ENCODE measurements at regions not wholly inside any gene's neighbourhood (a gene's known extent, or its start where the extent isn't known, plus 50 kb on each side); places are given as distances from the start of the nearest gene placed in this dataset.

GRCh38 chr22:49192857-49193250 lies 634.8 kb downstream of the BRD1 start:
- DNase-seq (ENCODE audit: low spot score), result no peak

GRCh38 chr22:49192180-49192856 lies 635.4 kb downstream of the BRD1 start:
- DNase-seq (ENCODE audit: low spot score), result no peak

GRCh38 chr22:49191506-49191980 lies 636.1 kb downstream of the BRD1 start:
- DNase-seq (ENCODE audit: low spot score), result no peak

GRCh38 chr22:49190816-49191505 lies 636.7 kb downstream of the BRD1 start:
- DNase-seq (ENCODE audit: low spot score), result no peak

GRCh38 chr22:49189871-49190270 lies 637.8 kb downstream of the BRD1 start:
- no peak for DNase-seq (ENCODE audit: low spot score)

- DNase-seq (ENCODE audit: low spot score), result no peak
Observed at GRCh38 chr22:49188591-49188990, 639.1 kb downstream of the BRD1 start.

- DNase-seq (ENCODE audit: low spot score), result no peak
Observed at GRCh38 chr22:49188091-49188490, 639.6 kb downstream of the BRD1 start.

GRCh38 chr22:49186762-49187161 lies 640.9 kb downstream of the BRD1 start:
- DNase-seq (ENCODE audit: low spot score), result no peak

- no peak for DNase-seq (ENCODE audit: low spot score)
Observed at GRCh38 chr22:49186293-49186692, 641.4 kb downstream of the BRD1 start.

GRCh38 chr22:49185312-49185969 lies 642.2 kb downstream of the BRD1 start:
- DNase-seq (ENCODE audit: low spot score), result no peak

GRCh38 chr22:49184736-49185135 lies 642.9 kb downstream of the BRD1 start:
- DNase-seq (ENCODE audit: low spot score), result no peak

GRCh38 chr22:49183826-49184216 lies 643.9 kb downstream of the BRD1 start:
- DNase-seq (ENCODE audit: low spot score), result no peak

- no peak for DNase-seq (ENCODE audit: low spot score)
Observed at GRCh38 chr22:49183208-49183825, 644.4 kb downstream of the BRD1 start.

- no peak for DNase-seq (ENCODE audit: low spot score)
Observed at GRCh38 chr22:49182416-49182815, 645.3 kb downstream of the BRD1 start.

GRCh38 chr22:49181942-49182341 lies 645.7 kb downstream of the BRD1 start:
- no peak for DNase-seq (ENCODE audit: low spot score)

GRCh38 chr22:49181431-49181830 lies 646.2 kb downstream of the BRD1 start:
- no peak for DNase-seq (ENCODE audit: low spot score)

- DNase-seq (ENCODE audit: low spot score), result no peak
Observed at GRCh38 chr22:49180683-49181024, 647.0 kb downstream of the BRD1 start.

GRCh38 chr22:49179886-49180682 lies 647.6 kb downstream of the BRD1 start:
- no peak for DNase-seq (ENCODE audit: low spot score)

GRCh38 chr22:49179175-49179574 lies 648.5 kb downstream of the BRD1 start:
- DNase-seq (ENCODE audit: low spot score), result no peak

- DNase-seq (ENCODE audit: low spot score), result no peak
Observed at GRCh38 chr22:49178246-49179005, 649.2 kb downstream of the BRD1 start.

GRCh38 chr22:49177666-49178065 lies 650.0 kb downstream of the BRD1 start:
- no peak for DNase-seq (ENCODE audit: low spot score)
